H1 (cell line): ENCODE measurements at regions not wholly inside any gene's neighbourhood (a gene's known extent, or its start where the extent isn't known, plus 50 kb on each side); places are given as distances from the start of the nearest gene placed in this dataset.

Experiments used
- SIX5 ChIP-seq: IDR thresholded peaks from 2 replicates; pipeline ENCODE4 v1.6.1; 2011; ENCODE audit warnings: mild to moderate bottlenecking, low read depth, low read length
- TAF7 ChIP-seq: optimal IDR thresholded peaks from 2 replicates; pipeline ENCODE3; 2011; ENCODE audit warnings: low read depth, mild to moderate bottlenecking, inconsistent platforms, low read length, moderate library complexity, borderline replicate concordance
- TF ChIP-seq, protein P1 (sequence below), 3 experiments: IDR thresholded peaks; 1 replicate in 2 of 3; 2 replicates in 1 of 3; pipeline versions ENCODE4 v1.5.1 to v1.6.1; 2011; ENCODE audit warnings: low read length in 3 of 3, mild to moderate bottlenecking in 3 of 3, inconsistent platforms in 2 of 3, low read depth in 1 of 3, moderate library complexity in 1 of 3; ENCODE audit not compliant: insufficient read depth in 1 of 3; ENCODE audit errors: control extremely low read depth in 1 of 3

DNA sequence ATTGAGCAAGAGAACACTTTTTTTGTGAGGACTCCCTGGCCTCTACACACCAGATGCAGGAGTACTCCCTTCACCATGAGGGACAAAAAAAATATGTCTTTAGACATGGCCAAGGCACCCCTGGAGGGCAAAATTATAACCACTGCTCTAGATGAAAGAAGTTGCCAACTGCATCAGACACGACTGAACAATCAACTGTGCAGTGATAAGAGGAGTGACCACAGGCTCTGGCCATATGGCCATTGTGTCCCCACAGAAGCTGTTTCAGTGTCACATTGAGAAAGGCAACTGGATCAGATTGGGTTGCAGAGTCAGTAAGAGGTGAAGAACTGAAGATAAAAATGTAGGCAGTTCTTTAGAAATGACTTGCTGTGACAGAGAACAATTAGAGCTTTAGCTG lies 85.7 kb downstream of the C6orf118 start (continued):
- TF ChIP-seq, protein P1, sequence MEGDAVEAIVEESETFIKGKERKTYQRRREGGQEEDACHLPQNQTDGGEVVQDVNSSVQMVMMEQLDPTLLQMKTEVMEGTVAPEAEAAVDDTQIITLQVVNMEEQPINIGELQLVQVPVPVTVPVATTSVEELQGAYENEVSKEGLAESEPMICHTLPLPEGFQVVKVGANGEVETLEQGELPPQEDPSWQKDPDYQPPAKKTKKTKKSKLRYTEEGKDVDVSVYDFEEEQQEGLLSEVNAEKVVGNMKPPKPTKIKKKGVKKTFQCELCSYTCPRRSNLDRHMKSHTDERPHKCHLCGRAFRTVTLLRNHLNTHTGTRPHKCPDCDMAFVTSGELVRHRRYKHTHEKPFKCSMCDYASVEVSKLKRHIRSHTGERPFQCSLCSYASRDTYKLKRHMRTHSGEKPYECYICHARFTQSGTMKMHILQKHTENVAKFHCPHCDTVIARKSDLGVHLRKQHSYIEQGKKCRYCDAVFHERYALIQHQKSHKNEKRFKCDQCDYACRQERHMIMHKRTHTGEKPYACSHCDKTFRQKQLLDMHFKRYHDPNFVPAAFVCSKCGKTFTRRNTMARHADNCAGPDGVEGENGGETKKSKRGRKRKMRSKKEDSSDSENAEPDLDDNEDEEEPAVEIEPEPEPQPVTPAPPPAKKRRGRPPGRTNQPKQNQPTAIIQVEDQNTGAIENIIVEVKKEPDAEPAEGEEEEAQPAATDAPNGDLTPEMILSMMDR (IDR thresholded peaks at IDR 0.05; ENCODE audit: control extremely low read depth in 1 of 3, insufficient read depth in 1 of 3, low read depth in 1 of 3, low read length in 3 of 3): no peak
- TF ChIP-seq TAF7 (no peak), SIX5 (no peak)
